ENCODE measurements at regions not wholly inside any gene's neighbourhood (a gene's known extent, or its start where the extent isn't known, plus 50 kb on each side); places are given as distances from the start of the nearest gene placed in this dataset.

DNA sequence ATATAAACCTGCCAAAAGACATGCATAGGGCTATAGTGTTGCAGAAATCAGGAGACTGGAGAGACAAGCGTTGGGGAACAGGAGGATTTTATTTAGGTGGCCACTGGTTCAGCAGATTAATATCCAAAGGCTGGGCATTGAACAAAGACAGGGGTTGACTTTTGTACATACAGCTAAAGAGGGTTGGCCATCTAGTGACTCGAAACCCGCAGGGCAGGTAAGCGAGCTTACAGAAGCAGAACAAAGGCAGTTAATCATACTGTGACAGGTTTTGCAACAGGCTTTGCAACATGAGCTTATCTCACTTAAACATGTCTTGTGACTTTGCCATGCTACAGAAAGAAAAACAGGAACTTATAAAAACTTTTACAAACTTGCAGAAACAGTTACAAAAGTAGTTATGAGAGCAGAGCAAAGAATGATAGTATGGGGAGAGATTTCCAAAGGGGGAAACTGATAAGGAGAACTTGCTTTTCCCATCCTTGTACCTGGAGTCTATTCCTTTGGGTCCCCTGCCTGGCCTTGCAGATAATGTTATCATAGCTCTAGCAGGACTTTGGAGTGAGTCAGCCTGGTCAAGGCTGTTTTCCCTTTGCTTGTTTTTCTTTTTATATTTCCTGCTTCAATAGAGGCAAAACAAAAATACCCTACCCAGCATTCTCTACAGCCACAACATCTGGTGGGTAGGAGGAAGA is 234.2 kb downstream of the PCDH17 start:
- TF ChIP-seq CTCF (IDR thresholded peaks at IDR 0.05) (no peak), POLR2A (IDR thresholded peaks at IDR 0.05) (no peak)
